HEK293T (cell line): ENCODE measurements at regions not wholly inside any gene's neighbourhood (a gene's known extent, or its start where the extent isn't known, plus 50 kb on each side); places are given as distances from the start of the nearest gene placed in this dataset.
"Not testable (repeated sequence)": the region's sequence is repeated elsewhere in the genome, so short reads cannot be mapped to it uniquely, and the experiment has no call there.

ENCODE experiments used
- CTCF ChIA-PET: fragments of 350-600 bp; formaldehyde crosslinking; extraction: SDS; loops from one replicate; lab custom pipeline; 2021; ENCODE audit warnings: antibody characterized with exemption, inconsistent platforms; lab: Yijun Ruan, JAX
- POLR2A ChIA-PET: fragments of 350-600 bp; formaldehyde crosslinking; extraction: SDS; loops from one replicate; lab custom pipeline; 2020; ENCODE audit warnings: antibody characterized with exemption, inconsistent platforms; lab: Yijun Ruan, JAX
- DNase-seq: peaks from one replicate; pipeline ENCODE4 v3.0.0; 2012; ENCODE audit warnings: mixed read lengths; ENCODE audit errors: extremely low spot score
- ARNT ChIP-seq: fragments of 450-650 bp; IDR thresholded peaks from 2 replicates; pipeline ENCODE4 v1.6.1; 2017; ENCODE audit warnings: mild to moderate bottlenecking
- BHLHE40 ChIP-seq: fragments of 450-650 bp; IDR thresholded peaks from 2 replicates; pipeline ENCODE4 v1.6.1; 2016; ENCODE audit warnings: mild to moderate bottlenecking, moderate library complexity, borderline replicate concordance
- CTBP1 ChIP-seq: fragments of 450-650 bp; IDR thresholded peaks from 2 replicates; pipeline ENCODE4 v1.6.1; 2016; ENCODE audit warnings: borderline replicate concordance
- ELF4 ChIP-seq: fragments of 450-650 bp; IDR thresholded peaks from 2 replicates; pipeline ENCODE4 v1.6.1; 2017; ENCODE audit warnings: antibody characterized with exemption
- FOXA1 ChIP-seq: fragments of 450-650 bp; IDR thresholded peaks from 2 replicates; pipeline ENCODE4 v1.6.1; 2016; ENCODE audit warnings: mild to moderate bottlenecking
- FOXK2 ChIP-seq: fragments of 450-650 bp; IDR thresholded peaks from 2 replicates; pipeline ENCODE4 v1.6.1; 2016; ENCODE audit warnings: mild to moderate bottlenecking
- FOXM1 ChIP-seq: fragments of 450-650 bp; IDR thresholded peaks from 2 replicates; pipeline ENCODE4 v1.6.1; 2017; ENCODE audit warnings: mild to moderate bottlenecking, borderline replicate concordance
- HDGF ChIP-seq: fragments of 450-650 bp; IDR thresholded peaks from 2 replicates; pipeline ENCODE4 v1.6.1; 2017; ENCODE audit warnings: antibody characterized with exemption, borderline replicate concordance
- L3MBTL2 ChIP-seq: fragments of 450-650 bp; conservative IDR thresholded peaks from 2 replicates; pipeline ENCODE4 v1.6.1; 2016; ENCODE audit warnings: mild to moderate bottlenecking
- LEF1 ChIP-seq: fragments of 450-650 bp; IDR thresholded peaks from 2 replicates; pipeline ENCODE4 v1.6.1; 2017; ENCODE audit warnings: mild to moderate bottlenecking, borderline replicate concordance
- NFRKB ChIP-seq: fragments of 450-650 bp; IDR thresholded peaks from 2 replicates; pipeline ENCODE4 v1.6.1; 2016; ENCODE audit warnings: mild to moderate bottlenecking, moderate library complexity
- SP1 ChIP-seq: fragments of 450-650 bp; IDR thresholded peaks from 2 replicates; pipeline ENCODE4 v1.6.1; 2017
- SUZ12 ChIP-seq: fragments of 450-650 bp; IDR thresholded peaks from 2 replicates; pipeline ENCODE4 v1.6.1; 2016; ENCODE audit warnings: mild to moderate bottlenecking
- TARDBP ChIP-seq: fragments of 450-650 bp; IDR thresholded peaks from 2 replicates; pipeline ENCODE4 v1.6.1; 2016
- ZNF384 ChIP-seq: fragments of 450-650 bp; IDR thresholded peaks from 2 replicates; pipeline ENCODE4 v1.6.1; 2016
- TF ChIP-seq, protein P1 (sequence below): fragments of 450-650 bp; IDR thresholded peaks from 2 replicates; pipeline ENCODE4 v1.6.1; 2016

DNA sequence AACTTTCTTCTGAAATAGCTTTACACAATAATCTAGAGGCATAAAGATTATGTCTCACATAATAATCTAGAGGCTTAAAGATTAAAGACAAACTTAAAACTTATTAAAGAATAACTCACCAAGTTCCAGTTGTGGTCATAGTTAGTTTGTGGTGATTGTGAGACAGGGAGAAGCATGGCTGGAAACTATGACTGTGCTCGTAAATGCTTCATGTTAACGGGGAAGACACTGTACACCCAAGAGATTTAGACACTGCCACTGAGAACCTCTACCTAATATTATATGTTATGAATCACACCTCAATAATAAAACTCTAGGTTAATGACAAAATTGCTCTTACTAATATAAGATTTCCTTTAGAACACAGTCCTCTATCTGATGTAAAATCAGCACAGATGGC lies 541.6 kb downstream of the TMEM121 start:
- no peak for DNase-seq
- CTCF ChIA-PET: no interaction called here
- no peak for TF ChIP-seq TARDBP
- no peak for TF ChIP-seq ZNF384
- TF ChIP-seq SP1: no peak
- TF ChIP-seq FOXA1: no peak
- no peak for TF ChIP-seq ARNT
- no peak for TF ChIP-seq LEF1
- no peak for TF ChIP-seq L3MBTL2
- no peak for TF ChIP-seq CTBP1
- TF ChIP-seq SUZ12: no peak
- TF ChIP-seq FOXK2: no peak
- no peak for TF ChIP-seq ELF4
- POLR2A ChIA-PET: no interaction called here

DNA sequence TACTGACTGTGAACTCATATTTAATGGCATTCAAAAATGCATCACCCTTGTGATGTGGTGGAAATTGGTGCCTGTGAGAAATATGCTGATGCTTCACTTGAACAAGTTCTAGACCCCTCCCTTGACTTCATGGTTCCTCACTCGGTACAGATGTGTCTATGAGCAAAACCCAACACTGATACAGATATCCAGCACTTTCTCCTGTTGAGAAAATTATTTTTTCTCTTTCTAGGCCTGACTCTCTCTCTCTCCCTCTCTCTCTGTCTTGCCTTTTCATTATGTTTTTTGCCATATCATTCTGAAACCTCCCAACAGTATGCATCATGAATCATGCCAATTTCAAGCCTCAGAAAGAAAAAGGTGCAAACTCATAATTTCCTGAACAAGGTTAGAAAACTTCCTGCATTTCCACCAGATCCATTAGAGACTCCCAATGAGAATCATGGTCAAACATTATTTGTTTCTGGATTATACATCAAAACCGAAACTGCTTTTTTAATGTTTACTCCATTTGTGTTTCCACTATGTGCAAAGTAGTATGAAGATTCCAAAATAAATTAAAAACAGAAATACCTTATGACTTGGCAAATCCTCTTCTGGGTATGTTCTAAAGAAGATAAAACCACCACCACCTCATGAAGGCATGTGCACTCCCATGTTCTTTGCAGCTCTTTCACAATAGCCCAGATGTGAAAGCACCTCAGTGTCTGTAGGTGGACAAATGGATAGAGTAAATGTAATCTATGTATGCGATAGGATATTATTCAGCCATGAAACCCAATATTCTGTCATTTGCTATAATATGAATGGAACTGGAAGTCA lies 543.6 kb downstream of the TMEM121 start:
- ChIA-PET CTCF (no interaction called here), POLR2A (no interaction called here)
- no peak for DNase-seq
- no peak for TF ChIP-seq SUZ12
- TF ChIP-seq ELF4: no peak
- no peak for TF ChIP-seq HDGF
- TF ChIP-seq FOXA1: no peak

DNA sequence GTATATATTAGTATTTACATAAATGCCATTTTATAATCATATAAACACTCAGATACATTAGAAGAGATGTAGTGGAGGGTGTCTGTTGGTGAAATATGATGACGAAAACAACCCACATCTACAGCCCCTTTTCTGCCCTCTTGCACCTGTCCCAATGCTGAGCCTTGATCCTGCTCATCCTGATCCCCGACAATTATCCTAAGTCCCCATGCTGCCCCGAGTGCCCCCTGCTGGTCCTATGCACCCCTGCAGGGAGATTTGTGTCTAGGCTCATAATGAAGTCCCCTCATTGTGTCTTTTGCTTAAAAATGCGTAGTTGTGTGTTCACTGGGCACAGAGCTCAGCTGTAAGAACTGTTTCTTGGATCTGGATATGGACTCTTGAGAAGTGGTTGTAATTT lies 554.5 kb downstream of the TMEM121 start:
- TF ChIP-seq FOXK2 (no peak), L3MBTL2 (no peak)
- peak; percentile 8 for DNase-seq
- ChIA-PET POLR2A (no interaction called here), CTCF (no interaction called here)

DNA sequence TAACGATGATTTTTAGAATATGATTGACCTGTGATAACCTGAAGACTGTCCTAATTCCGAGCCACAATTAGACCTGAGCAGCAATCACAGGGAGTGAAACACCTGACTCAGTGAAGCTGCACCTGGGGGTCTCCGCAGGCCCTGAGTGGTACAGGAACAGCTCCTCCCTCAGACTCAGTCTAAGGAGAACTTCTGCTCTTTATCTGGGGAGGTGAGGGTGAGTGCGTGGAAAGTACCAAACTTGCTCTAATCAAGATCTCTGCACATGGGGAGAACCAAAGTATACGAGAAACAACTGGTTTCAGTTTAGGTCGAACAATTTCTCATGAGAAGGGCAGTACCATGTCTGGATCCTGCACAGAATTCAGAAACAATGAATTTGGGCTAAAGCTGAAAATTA lies 555.3 kb downstream of the TMEM121 start:
- CTCF ChIA-PET, DNase-seq, POLR2A ChIA-PET: not testable (repeated sequence)

DNA sequence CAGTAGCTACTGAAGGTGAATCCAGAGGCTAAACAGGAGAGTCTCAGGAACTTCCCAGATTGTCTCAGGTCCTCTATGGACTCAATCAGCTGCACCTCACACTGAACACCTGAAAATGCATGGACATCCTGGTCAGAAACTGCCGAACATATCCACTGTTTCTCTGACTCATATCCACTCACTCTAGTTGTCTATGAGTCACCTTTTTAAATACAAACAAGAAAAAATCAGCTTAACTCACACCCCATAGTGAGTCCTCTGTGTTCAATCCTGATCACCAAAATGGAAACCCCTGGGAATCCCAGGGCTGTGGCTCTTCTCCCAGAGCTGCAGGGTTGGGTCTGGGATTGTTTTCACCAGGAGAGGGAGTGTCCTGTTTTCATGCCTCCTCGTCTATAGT lies 556.7 kb downstream of the TMEM121 start:
- CTCF ChIA-PET: no interaction called here
- POLR2A ChIA-PET: no interaction called here
- no peak for TF ChIP-seq FOXA1
- TF ChIP-seq SP1: no peak
- no peak for TF ChIP-seq ARNT
- TF ChIP-seq LEF1: no peak
- no peak for DNase-seq

DNA sequence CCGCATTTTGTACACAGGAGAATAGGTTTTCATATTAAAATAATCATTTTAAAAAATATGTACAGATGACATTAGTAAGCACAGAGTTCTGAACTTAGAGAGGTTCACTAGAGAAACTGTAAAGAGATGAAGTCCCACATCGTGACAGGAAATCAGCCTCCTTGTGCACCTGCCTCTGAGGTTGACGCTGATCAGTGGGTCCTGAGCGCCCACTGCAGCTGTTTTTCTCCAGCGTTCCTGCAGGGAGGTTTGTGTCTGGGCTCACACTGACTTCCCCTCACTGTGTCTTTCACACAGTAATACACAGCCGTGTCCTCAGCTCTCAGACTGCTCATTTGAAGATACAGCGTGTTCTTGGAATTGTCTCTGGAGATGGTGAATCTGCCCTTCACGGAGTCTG lies 561.5 kb downstream of the TMEM121 start:
- ChIA-PET POLR2A (no interaction called here), CTCF (no interaction called here)
- TF ChIP-seq TARDBP (no peak), ARNT (no peak), BHLHE40 (no peak), FOXK2 (no peak), LEF1 (no peak), L3MBTL2 (no peak), NFRKB (no peak), FOXA1 (no peak), SUZ12 (no peak), FOXM1 (no peak), ELF4 (no peak), CTBP1 (no peak), SP1 (no peak), ZNF384 (no peak), HDGF (no peak)
- TF ChIP-seq, protein P1, sequence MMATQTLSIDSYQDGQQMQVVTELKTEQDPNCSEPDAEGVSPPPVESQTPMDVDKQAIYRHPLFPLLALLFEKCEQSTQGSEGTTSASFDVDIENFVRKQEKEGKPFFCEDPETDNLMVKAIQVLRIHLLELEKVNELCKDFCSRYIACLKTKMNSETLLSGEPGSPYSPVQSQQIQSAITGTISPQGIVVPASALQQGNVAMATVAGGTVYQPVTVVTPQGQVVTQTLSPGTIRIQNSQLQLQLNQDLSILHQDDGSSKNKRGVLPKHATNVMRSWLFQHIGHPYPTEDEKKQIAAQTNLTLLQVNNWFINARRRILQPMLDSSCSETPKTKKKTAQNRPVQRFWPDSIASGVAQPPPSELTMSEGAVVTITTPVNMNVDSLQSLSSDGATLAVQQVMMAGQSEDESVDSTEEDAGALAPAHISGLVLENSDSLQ: no peak
- no peak for DNase-seq

DNA sequence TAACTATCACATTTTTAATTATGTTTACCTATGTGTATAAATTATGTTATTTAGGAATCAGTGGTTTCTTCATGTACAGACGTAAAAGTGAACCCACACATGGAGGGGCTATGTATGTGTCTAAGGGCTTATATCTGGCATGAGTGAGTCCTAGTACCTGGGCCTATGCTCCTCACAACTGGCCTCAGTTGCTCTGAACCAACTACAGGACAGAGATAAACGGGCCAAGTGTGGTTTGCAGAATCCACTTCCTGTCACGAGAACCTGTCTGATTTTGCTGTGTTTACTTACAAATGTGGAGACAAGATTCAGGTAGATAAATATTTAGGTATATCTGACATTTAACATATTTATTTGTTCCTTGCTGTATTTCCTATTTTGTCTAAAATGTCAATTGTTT lies 562.5 kb downstream of the TMEM121 start:
- CTCF ChIA-PET, DNase-seq, POLR2A ChIA-PET: not testable (repeated sequence)

DNA sequence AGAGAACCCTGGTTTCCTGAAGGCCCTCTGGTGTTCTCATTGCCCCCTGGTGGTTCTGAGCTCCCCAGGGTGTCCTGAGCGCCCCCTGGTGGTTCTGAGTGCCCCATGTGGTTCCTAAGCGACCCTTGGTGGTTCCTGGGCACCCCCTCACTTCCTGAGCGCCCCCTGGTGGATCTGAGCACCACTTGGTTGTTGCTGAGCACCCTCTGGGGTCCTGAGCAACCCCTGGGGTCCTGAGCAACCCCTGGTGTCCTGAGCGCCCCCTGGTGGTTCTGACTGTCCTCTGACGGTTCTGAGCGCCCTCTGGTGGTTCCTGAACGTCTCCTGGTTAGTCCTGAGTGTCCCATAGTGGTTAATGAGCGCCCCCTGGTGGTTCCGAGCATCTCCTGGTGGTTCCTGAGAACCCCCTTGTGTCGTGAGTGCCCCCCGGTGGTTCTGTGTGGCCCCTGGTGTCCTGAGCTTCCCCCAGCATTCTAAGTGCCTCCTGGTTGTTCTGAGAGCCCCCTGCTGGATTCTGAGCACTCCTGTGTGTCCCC lies 568.3 kb downstream of the TMEM121 start:
- POLR2A ChIA-PET: no interaction called here
- DNase-seq: peak; percentile 8
- CTCF ChIA-PET: interaction anchor here (0.5 kb wide), 1 partner anchor 1032 kb away, joined by 7 read pairs; no protein-coding TSS in a partner anchor
- TF ChIP-seq NFRKB (no peak), TARDBP (no peak), ARNT (no peak), SUZ12 (no peak), ZNF384 (no peak), BHLHE40 (no peak), SP1 (no peak), FOXA1 (no peak), ELF4 (no peak), FOXK2 (no peak), L3MBTL2 (no peak)
- TF ChIP-seq, protein P1: no peak
